Gastrocnemius medialis (tissue), 4 donors: ENCODE measurements at regions not wholly inside any gene's neighbourhood (a gene's known extent, or its start where the extent isn't known, plus 50 kb on each side); places are given as distances from the start of the nearest gene placed in this dataset.

Experiments used
- ATAC-seq, 2 donors: fragments of 150-250 bp; one replicate each; pipeline ENCODE4 v1.9.1; 2016
- DNase-seq, 2 donors: peaks; one replicate each; pipeline ENCODE4 v3.0.0-alpha.2; 2019
- H3K27ac ChIP-seq, 4 donors: fragments of 200-600 bp; sonication (generic); 1 replicate in 1 of 4; 2 replicates in 3 of 4; pipeline ENCODE4 v1.5.1; 2016 to 2018; ENCODE audit warnings: mild to moderate bottlenecking in 2 of 4, moderate library complexity in 1 of 4
- H3K27me3 ChIP-seq, 3 donors: fragments of 200-600 bp; sonication (generic) in 2 of 3; 1 replicate in 1 of 3; 2 replicates in 2 of 3; pipeline versions ENCODE4 v1.5.1 to v1.6.0; 2016 to 2019; ENCODE audit warnings: mild to moderate bottlenecking in 1 of 3, moderate library complexity in 1 of 3
- H3K36me3 ChIP-seq, 2 donors: fragments of 200-600 bp; sonication (generic) in 1 of 2; one replicate each; pipeline ENCODE4 v1.5.1; 2017 to 2018
- H3K4me1 ChIP-seq, 2 donors: fragments of 200-600 bp; sonication (generic) in 1 of 2; one replicate each; pipeline ENCODE4 v1.5.1; 2016 to 2017; ENCODE audit warnings: mild to moderate bottlenecking in 2 of 2
- H3K4me3 ChIP-seq, 4 donors: fragments of 200-600 bp; sonication (generic) in 3 of 4; 1 replicate in 1 of 4; 2 replicates in 3 of 4; pipeline ENCODE4 v1.5.1; 2016 to 2019; ENCODE audit warnings: mild to moderate bottlenecking in 2 of 4
- H3K9me3 ChIP-seq, 3 donors: fragments of 200-600 bp; sonication (generic) in 2 of 3; 1 replicate in 1 of 3; 2 replicates in 2 of 3; pipeline ENCODE4 v1.5.1; 2016 to 2019
- POLR2A ChIP-seq, 2 donors: fragments of 450-650 bp; IDR thresholded peaks; one replicate each; pipeline ENCODE4 v1.6.1; 2017; ENCODE audit warnings: antibody characterized with exemption in 2 of 2, mild to moderate bottlenecking in 2 of 2, moderate library complexity in 2 of 2
- in situ Hi-C, 4 donors: fragments of 200-750 bp; cut with MboI; loops; one replicate each; pipeline versions ENCODE4 v1.15.0 to v1.8.0; 2017; ENCODE audit warnings: low sequenced_read_pairs in 4 of 4
- intact Hi-C: fragments of 100-400 bp; cut with DNase I; formaldehyde crosslinking; loops from one replicate; pipeline ENCODE4 v1.15.1; 2023; ENCODE audit warnings: low total_unique reads
- TF ChIP-seq, protein P1 (sequence below), 5 experiments: fragments of 450-650 bp in 3 of 5; fragments of 200-600 bp in 2 of 5; sonication (generic) in 2 of 5; IDR thresholded peaks in 4 of 5; conservative IDR thresholded peaks in 1 of 5; 1 replicate in 4 of 5; 2 replicates in 1 of 5; pipeline ENCODE4 v1.5.1; 2016 to 2019; ENCODE audit warnings: antibody characterized with exemption in 5 of 5, mild to moderate bottlenecking in 3 of 5, moderate library complexity in 3 of 5

DNA sequence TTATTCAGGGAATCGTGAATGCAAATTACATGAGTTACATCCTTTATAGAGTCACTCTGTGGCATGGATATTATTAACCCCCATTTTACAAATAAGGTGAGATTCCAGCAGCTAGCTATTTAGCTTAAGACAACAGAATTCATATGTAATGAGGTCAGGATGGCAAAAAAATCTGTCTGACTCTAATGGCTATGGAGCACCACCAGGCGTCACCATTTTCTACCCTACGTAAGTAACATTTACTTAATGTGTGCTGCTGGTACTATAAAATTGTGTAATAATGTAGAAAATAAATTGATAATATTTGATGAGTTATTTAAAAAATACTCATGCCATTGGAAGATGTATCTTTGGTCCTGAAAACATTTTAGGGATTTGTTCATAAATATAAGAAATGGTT, 2040.1 kb upstream of the LRRTM1 start:
- Histone ChIP-seq H3K36me3 (no peaks in the 10 kb centered on the region), H3K4me1 (no peaks in the 10 kb centered on the region), H3K27ac (no peak overlapping the region), H3K9me3 (no peaks in the 10 kb centered on the region), H3K27me3 (no peaks in the 10 kb centered on the region), H3K4me3 (no peak overlapping the region)
- ATAC-seq (no peak), DNase-seq (no peak)
- in situ Hi-C loops (no loop called here), intact Hi-C loops (no loop called here)
- TF ChIP-seq POLR2A (IDR thresholded peaks at IDR 0.05): no peak
- TF ChIP-seq, protein P1, sequence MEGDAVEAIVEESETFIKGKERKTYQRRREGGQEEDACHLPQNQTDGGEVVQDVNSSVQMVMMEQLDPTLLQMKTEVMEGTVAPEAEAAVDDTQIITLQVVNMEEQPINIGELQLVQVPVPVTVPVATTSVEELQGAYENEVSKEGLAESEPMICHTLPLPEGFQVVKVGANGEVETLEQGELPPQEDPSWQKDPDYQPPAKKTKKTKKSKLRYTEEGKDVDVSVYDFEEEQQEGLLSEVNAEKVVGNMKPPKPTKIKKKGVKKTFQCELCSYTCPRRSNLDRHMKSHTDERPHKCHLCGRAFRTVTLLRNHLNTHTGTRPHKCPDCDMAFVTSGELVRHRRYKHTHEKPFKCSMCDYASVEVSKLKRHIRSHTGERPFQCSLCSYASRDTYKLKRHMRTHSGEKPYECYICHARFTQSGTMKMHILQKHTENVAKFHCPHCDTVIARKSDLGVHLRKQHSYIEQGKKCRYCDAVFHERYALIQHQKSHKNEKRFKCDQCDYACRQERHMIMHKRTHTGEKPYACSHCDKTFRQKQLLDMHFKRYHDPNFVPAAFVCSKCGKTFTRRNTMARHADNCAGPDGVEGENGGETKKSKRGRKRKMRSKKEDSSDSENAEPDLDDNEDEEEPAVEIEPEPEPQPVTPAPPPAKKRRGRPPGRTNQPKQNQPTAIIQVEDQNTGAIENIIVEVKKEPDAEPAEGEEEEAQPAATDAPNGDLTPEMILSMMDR (IDR thresholded peaks at IDR 0.05 in 4 of 5, conservative IDR thresholded peaks at IDR 0.05 in 1 of 5): no peak

DNA sequence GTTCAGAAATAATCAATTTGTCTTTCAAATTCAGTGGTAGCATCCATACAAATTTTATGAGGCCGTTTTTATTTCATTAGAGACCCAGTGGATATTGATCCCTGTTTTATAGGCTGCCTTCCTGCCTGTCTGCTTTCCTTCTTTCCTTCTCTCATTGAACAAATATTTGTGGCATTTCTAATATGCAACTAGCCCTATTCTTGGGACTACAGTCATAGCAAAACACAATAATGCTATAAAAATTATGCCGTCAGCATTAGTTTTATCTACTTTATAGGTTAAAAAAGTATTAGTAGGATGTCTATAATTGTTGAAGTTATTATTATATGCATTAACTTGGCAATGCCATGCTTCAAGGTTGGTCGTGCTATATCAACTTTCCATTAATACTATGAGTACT, 2037.8 kb upstream of the LRRTM1 start:
- DNase-seq (no peak), ATAC-seq (no peak)
- no peaks in the 10 kb centered on the region for H3K9me3 ChIP-seq
- intact Hi-C loops: no loop called here
- no peaks in the 10 kb centered on the region for H3K36me3 ChIP-seq
- H3K4me3 ChIP-seq: no peak overlapping the region
- no peak overlapping the region for H3K27ac ChIP-seq
- in situ Hi-C loops: no loop called here
- H3K27me3 ChIP-seq: no peaks in the 10 kb centered on the region
- H3K4me1 ChIP-seq: no peaks in the 10 kb centered on the region
- TF ChIP-seq, protein P1 (IDR thresholded peaks at IDR 0.05 in 4 of 5, conservative IDR thresholded peaks at IDR 0.05 in 1 of 5): no peak
- TF ChIP-seq POLR2A (IDR thresholded peaks at IDR 0.05): no peak

DNA sequence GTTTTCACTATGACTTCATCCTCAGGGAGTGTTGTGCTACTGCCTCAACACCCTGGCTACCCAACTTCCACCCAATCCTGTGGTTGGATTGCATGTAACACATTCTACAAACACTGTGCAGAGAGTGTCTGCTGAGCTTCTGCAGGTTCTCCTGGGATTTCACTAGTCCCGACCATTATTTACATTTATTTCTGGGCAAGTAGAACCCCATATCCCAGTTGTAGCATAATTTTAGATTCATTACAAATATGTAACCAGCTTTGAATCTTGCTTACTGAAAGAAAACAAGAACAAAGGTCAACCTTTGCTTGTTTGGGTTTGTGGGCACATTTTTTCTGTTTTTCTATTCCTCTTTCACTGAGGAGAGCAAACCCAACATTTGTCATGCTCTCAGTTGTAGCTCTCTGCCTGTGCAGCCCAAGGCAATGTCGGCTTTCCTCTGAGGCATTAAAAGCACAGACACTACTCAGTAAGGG, 2036.1 kb upstream of the LRRTM1 start:
- no peaks in the 10 kb centered on the region for H3K36me3 ChIP-seq
- no peaks in the 10 kb centered on the region for H3K9me3 ChIP-seq
- intact Hi-C loops: no loop called here
- in situ Hi-C loops: no loop called here
- ATAC-seq (no peak), DNase-seq (no peak)
- H3K4me1 ChIP-seq: no peaks in the 10 kb centered on the region
- H3K4me3 ChIP-seq: no peak overlapping the region
- no peak for TF ChIP-seq POLR2A (IDR thresholded peaks at IDR 0.05)
- TF ChIP-seq, protein P1 (IDR thresholded peaks at IDR 0.05 in 4 of 5, conservative IDR thresholded peaks at IDR 0.05 in 1 of 5): no peak
- no peak overlapping the region for H3K27ac ChIP-seq
- no peaks in the 10 kb centered on the region for H3K27me3 ChIP-seq

DNA sequence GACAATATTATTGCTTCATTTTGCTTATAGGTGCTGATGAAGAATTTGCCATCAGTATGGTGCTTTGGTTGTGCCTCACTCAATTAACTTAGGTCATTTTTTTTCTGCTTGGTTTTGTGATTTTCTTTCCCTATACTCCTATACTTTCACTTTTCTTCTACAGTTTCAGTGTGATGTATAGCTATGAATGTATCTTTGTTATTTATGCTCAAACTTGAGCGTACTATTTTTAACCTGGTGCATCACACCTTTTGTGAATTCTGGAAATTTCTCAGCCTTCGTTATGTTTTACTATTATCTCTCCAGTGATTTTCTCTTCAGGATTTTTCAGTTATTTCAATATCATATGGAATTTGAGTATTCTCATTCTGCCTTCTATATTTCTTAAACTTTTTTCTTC, 2035.3 kb upstream of the LRRTM1 start:
- no peak for ATAC-seq
- Histone ChIP-seq H3K27me3 (no peaks in the 10 kb centered on the region), H3K4me3 (no peak overlapping the region), H3K9me3 (no peaks in the 10 kb centered on the region), H3K36me3 (no peaks in the 10 kb centered on the region), H3K4me1 (no peaks in the 10 kb centered on the region), H3K27ac (no peak overlapping the region)
- TF ChIP-seq, protein P1 (IDR thresholded peaks at IDR 0.05 in 4 of 5, conservative IDR thresholded peaks at IDR 0.05 in 1 of 5): no peak
- TF ChIP-seq POLR2A (IDR thresholded peaks at IDR 0.05): no peak
- in situ Hi-C loops: no loop called here
- DNase-seq: no peak
- intact Hi-C loops: no loop called here

DNA sequence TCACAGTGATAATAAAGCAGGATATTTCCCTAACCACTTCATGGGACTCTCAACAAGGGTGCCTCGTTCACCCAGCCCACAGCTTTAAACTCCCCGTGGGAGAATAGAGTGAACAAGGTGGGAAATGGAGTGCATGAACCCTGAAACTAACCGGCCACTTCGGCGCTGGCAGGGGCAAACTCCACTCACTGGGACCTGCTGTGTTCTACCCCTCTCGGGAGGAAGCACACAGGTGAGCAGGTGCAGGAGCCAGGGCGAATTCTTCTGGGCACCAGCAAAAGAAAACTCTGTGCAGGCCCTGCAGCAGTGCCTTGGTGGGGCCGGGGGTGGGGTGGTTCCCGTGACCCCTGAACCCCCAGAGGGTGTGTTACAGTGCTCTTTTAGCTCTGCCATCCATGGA, 2029.1 kb upstream of the LRRTM1 start:
- in situ Hi-C loops: no loop called here
- intact Hi-C loops: no loop called here
- no peak for ATAC-seq

More for the DNA sequence above, 2029.1 kb upstream of the LRRTM1 start:
- no peaks in the 10 kb centered on the region for H3K27me3 ChIP-seq
- no peak for DNase-seq
- no peak overlapping the region for H3K27ac ChIP-seq
- no peaks in the 10 kb centered on the region for H3K4me1 ChIP-seq
- TF ChIP-seq, protein P1 (IDR thresholded peaks at IDR 0.05 in 4 of 5, conservative IDR thresholded peaks at IDR 0.05 in 1 of 5): no peak
- no peak for TF ChIP-seq POLR2A (IDR thresholded peaks at IDR 0.05)
- H3K4me3 ChIP-seq: no peak overlapping the region
- no peaks in the 10 kb centered on the region for H3K36me3 ChIP-seq
- H3K9me3 ChIP-seq: no peaks in the 10 kb centered on the region
